ENCODE measurements at regions not wholly inside any gene's neighbourhood (a gene's known extent, or its start where the extent isn't known, plus 50 kb on each side); places are given as distances from the start of the nearest gene placed in this dataset.

DNA sequence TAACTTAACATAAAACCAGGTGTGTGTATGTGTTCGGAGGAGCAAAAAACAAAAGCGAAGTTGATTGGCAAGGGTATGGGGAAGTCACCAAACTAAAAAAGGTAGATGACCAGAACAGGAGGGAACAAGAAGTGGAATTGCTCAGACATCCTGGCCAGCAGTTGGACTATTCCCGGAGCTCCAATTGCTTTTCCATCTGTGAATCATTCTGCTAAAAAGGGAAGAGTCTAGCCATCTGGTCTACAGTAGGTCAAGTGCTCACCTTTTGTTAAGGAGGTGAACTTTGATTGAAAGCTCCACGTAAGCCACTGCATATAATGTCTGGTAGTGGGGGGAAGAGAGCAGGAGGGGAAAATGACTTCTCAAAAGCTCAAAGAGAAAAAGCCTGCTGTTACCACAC, 50.0 kb upstream of the BET1 start:
- DNase-seq, result peak; percentile 36

GRCh38 chr7:94055963-94056362, 51.8 kb upstream of the BET1 start:
- no peak for DNase-seq

DNA sequence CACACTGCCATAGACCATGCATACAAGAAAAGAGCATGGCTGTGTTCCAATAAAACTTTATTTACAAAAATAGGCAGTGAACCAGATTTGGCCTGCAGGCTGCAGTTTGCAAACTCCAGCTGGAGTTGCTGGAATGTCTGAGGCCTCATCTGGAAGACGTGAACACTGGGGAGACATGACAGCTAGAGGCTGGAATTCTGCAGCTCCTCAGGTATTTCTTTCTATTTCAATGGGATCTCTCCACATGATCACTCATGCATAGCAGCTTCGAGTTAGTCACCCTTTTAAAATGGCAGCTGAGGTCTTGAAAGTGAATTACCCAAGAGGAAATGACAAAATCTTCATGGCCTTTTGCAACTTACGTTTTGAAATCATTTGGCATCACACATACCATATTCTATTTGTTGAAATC, 52.6 kb upstream of the BET1 start:
- no peak for DNase-seq

- DNase-seq, result no peak
Measured at GRCh38 chr7:94057955-94058354, 53.8 kb upstream of the BET1 start.

DNA sequence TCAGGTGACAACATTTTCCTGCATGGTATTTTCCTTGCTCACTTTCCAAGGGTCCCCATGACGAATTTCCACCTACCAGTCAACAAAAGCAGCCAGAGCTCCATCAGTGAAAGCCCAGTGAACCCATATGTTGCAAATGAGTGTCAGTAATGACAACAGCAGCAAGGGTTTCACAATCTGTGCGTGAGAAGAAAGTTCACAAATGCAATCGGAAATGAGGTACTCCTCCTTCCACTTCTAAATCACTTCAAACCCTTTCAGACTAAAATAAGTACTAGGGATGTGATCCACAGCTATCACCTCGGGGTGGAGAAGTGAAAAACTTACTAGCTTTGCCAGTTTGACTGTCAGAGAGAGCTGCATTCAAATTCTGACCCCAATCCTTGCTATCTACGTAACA, 55.6 kb upstream of the BET1 start:
- no peak for DNase-seq

GRCh38 chr7:94060752-94061151, 56.6 kb upstream of the BET1 start:
- DNase-seq, result no peak

DNA sequence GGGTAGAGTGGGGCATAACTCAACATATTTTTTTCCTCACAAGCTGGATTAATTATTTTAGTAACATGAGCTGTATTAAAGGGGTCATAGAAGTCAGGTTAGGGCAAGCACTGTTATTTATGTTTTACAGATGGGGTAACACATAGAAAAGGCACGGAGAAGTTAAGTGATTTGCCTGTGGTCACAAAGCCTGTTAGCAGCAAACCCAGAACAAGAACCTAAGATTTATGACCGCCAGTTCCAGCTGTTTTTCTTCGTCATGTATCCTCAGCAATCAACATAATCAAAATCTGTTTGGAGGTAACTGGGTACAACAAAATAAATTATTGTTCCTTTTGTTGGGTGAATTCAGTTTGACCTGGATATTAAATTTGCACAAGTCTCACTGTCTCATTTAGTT, 57.2 kb upstream of the BET1 start:
- no peak for DNase-seq

DNA sequence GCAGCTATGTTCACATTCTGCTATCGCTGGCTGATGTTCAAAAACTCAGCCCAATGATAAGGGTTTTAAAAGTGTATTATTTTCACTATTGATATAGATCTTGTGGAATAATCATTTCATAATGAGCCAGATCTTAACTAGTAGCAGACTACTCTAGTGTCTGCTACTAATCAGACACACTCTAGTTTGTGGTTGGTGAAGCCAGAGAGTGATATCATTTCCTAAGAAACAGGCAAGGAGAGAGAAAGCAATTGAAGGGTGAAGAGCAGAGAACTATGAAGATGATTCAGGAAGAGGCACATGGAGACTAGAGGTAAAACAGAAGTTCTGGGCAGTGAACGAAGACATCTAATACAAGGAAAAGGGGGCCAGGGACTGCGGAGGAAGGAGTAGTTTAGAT, 58.2 kb upstream of the BET1 start:
- DNase-seq, result no peak

DNA sequence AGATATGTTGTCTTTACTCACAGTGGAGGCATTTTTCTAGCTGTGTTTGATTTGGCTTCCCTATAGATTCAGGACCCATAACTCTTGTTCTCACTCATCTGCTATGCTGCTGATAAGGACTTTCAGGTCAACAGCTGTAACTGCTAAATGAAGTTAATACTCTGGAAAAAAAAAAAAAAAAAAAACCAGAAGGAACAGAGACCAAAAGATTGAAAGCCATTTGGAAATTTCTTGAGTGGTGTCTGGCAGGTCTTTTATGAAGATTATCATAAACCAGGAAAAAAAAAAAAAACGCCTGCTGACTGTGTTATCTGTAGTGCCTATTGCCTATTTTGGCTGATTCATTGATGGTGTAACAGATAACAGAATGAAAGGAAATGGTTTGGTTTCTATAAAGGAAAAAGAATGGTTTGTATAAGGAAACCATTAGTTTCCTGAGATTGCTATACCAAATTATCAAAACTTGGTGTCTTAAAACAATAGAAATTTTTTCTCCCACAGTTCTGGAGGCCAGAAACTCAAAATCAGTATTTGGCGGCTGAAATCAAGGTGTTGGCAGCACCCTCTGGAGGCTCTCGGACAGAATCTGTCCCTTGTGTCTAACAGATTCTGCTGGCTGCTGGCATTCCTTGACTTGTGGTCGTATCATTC, 60.5 kb upstream of the BET1 start:
- no peak for DNase-seq

- DNase-seq, result no peak
Measured at GRCh38 chr7:94067047-94067446, 62.9 kb upstream of the BET1 start.

GRCh38 chr7:94067506-94067905, 63.4 kb upstream of the BET1 start:
- no peak for DNase-seq

DNA sequence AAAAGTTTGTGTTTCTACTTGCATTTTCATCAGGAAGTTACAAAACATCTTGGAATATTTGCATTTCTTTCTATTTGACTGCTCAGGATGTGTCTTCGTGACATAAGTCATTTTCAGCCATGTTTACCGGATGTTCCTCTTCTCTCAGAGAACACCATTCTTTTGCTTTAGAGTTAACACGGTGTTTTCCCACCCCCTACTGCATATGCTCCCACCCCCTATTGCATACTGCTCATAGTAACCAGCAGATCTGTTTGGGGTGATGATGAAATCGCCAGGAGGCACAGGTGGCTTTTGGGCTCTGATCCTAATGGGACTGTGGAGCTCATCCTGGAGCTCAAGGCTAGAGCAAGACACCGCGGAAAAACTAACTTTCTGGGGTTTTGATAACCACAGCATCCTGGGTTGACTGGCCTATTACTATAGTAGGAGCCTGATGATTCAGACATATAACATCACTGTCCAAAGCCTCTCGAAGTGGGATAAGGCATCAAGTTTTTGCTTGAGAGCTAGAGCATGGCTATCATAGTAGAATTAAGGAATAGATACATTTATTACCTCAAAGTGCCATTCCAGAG, 65.1 kb upstream of the BET1 start:
- DNase-seq, result no peak

DNA sequence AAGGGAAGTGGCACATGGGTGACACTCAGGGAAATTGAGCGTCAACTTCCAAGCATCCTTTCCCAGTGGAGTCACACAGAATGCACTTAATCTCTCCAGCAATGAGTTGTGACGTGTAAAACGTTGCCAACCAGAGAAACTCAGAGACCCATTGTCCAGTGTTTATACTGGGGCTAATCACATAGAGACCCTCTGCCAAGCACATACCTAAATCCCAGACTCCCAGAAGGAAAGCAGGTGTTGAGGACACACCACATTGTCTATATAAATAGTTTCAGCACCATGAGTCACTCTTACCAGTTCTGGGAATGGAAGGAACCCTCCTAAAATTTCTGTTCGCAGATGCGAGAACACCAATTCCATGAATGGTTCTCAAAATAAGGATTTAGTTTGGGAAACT, 76.4 kb upstream of the BET1 start:
- no peak for DNase-seq

DNA sequence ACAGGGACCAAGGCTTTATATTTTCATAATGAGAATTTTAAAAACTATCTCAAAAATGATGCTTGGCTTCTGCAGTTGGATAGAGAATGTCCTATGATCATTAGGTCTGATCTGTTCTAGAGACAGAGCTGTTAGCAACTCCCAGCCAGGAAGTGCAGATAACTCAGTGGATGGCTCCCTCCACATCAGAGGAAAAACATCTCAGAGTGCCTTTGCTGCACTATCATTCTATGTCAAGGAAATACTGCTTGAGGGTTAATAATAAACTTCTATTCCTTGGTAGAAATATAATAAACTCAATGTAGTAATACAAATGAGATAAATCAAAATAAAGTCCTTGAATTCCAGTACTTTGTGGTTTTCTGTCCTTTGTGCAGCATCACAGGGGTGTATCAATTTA, 78.0 kb upstream of the BET1 start:
- no peak for DNase-seq

DNA sequence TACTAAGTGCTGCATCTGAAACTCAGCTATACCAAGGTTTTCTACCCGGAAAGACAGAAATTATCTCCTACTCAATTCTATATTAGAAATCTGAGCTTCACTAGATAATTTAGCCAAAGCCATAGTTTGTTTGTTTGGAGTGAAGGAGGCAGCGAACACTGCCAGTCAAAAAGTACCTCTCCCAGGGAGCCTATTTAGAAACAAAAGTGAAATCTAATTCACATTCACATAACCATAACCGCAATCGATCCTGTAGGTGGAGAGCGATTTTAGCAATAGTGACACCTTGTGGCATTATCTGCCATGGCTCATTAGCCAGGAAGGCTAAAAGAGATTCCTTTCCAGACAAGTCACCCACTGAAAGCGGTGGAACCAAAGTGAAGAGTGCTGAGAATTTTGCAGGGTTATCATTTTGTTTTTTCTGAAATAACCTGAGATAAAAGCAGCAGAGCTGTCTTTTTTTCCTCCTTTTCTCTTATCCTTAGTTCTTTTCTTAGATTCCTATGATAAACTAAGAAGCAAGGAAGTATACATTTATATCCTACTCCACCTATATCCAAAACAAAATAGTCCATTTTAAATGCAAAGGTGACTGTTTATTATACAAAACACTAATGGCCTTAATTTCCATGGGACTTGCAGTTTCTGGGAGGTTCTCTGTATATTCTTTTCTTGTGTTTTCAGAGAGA, 83.7 kb upstream of the BET1 start:
- peak; percentile 40 for DNase-seq

DNA sequence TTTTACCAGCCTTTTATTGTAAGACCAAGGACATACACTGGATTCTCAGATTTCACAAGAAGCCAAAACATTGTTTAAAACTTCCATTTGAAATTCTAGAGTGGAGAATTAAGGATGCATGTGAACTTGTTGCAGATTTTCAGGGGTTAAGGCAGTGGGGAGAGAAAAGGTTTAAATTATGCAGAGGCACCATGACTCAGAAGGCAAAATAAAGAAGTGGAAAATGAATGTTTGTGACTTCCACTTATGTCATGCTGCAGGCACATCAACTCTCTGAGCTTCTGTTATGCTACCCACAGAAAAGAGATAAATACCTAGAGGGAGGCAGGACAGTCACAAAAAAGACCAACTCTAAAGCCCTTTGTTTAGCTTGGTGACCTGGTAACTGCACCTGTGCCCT, 84.4 kb upstream of the BET1 start:
- DNase-seq, result no peak

- DNase-seq, result no peak
Measured at GRCh38 chr7:94089806-94090205, 85.7 kb upstream of the BET1 start.

- no peak for DNase-seq
Measured at GRCh38 chr7:94092980-94093379, 88.8 kb upstream of the BET1 start.

DNA sequence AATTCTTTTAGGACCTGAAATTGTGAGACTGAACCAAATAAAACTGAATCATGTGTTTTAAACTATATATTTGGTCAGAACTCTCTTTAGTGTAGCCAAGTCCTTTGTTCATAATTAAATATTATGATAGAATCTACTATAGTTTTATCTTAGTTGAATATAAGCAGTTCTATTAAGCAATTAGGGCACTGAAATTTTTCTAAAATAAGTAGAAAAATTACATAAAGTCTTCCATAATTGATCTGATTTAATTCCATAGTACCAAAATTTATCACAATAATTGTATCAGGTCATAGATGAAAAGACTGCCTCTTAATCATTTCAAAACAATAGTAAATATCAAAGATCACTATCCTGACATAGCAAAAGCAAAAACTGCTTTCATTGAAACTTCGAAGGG, 90.1 kb upstream of the BET1 start:
- no peak for DNase-seq

GRCh38 chr7:94095316-94096009, 91.3 kb upstream of the BET1 start:
- no peak for DNase-seq

DNA sequence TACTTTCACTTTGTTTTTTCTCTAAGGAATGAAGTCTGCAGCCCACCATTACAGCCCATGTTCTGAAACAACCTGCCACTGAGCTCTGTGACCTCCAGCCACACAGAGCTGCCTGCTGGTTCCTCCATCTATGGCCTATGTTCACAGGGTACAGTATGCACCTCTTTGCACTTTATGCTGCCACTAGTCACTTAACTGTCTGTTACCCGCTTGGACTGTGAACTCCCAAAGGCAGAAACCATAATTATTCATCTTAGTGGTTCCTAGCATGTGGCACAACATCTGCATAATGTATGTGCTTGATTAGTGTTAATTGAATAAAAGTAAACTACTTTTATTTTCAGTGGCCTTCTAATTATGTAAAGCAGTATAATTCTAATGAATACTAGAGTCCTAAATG, 95.5 kb upstream of the BET1 start:
- no peak for DNase-seq

GRCh38 chr7:94100723-94101345, 96.7 kb upstream of the BET1 start:
- DNase-seq, result no peak

- no peak for DNase-seq
Measured at GRCh38 chr7:94104301-94104700, 100.1 kb upstream of the BET1 start.

DNA sequence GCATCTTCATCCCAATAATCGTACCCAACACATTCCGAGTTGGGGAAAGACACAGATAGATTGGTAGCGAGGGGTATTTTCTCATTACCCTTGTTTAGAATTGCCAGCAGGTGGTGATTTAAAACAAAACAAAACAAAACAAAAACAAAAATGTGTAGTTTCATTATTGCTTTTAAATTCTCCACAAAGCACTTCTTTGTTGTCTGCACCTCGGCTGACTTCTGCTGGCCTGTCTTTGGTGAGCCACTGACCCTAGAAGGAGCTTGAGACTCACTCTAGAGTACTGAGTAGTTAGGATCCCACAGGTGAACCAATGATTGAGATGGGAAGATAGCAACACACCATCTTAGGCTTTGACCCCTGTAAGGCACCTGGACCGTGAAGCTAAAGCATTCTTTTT, 105.4 kb upstream of the BET1 start:
- DNase-seq, result no peak

Data from NCI-H2171 (cell line).